CD4-positive, alpha-beta T cell (primary cell): ENCODE measurements at regions not wholly inside any gene's neighbourhood (a gene's known extent, or its start where the extent isn't known, plus 50 kb on each side); places are given as distances from the start of the nearest gene placed in this dataset.

Experiments
- ATAC-seq: fragments of 200-7000 bp; cut with Tn5 transposase; one replicate; pipeline ENCODE4 v1.10.0; 2022; ENCODE audit warnings: mild to moderate bottlenecking; ENCODE audit not compliant: poor library complexity
- CTCF ChIA-PET: fragments of 350-600 bp; sonication (Branson Sonifier 250); formaldehyde crosslinking; loops from one replicate; lab custom pipeline; 2021; ENCODE audit warnings: antibody characterized with exemption, inconsistent platforms; lab: Charles Lee
- POLR2A ChIA-PET: fragments of 350-600 bp; sonication (Branson Sonifier 250); formaldehyde crosslinking; loops from one replicate; lab custom pipeline; 2021; ENCODE audit warnings: antibody characterized with exemption, inconsistent platforms; lab: Charles Lee
- DNase-seq, 14 experiments: peaks; one replicate each; pipeline ENCODE4 v3.0.0-alpha.2; 2013 to 2020; ENCODE audit warnings: mixed read lengths in 2 of 14
- H3K27ac ChIP-seq, 2 donors: one replicate each; pipeline versions ENCODE4 v1.5.1 to v1.7.0; 2013; ENCODE audit warnings: low read length in 2 of 2, low read depth in 1 of 2, mild to moderate bottlenecking in 1 of 2
- H3K27me3 ChIP-seq, 2 experiments: 1 replicate in 1 of 2; 2 replicates in 1 of 2; pipeline versions ENCODE4 v1.6.1 to v1.7.0; 2013; ENCODE audit warnings: low read length in 2 of 2, control low read depth in 1 of 2, mild to moderate bottlenecking in 1 of 2, moderate library complexity in 1 of 2; ENCODE audit not compliant: insufficient read depth in 2 of 2, control insufficient read depth in 1 of 2
- H3K36me3 ChIP-seq: one replicate; pipeline ENCODE4 v1.6.1; 2013; ENCODE audit warnings: low read length, control low read depth; ENCODE audit not compliant: insufficient read depth
- H3K4me1 ChIP-seq: one replicate; pipeline ENCODE4 v1.6.1; 2013; ENCODE audit warnings: low read length, control low read depth; ENCODE audit not compliant: insufficient read depth
- H3K4me3 ChIP-seq: one replicate; pipeline ENCODE4 v1.5.1; 2013; ENCODE audit warnings: mild to moderate bottlenecking, low read length, moderate library complexity
- H3K9me3 ChIP-seq, 2 experiments: 1 replicate in 1 of 2; 2 replicates in 1 of 2; pipeline versions ENCODE4 v1.6.1 to v1.7.0; 2013; ENCODE audit warnings: low read length in 2 of 2, mild to moderate bottlenecking in 2 of 2, control low read depth in 1 of 2, moderate library complexity in 1 of 2; ENCODE audit not compliant: control insufficient read depth in 1 of 2, insufficient read depth in 1 of 2
- H3K27ac Mint-ChIP-seq: one replicate; pipeline ENCODE4 v1.8.0; 2020; ENCODE audit warnings: mixed read lengths
- H3K27me3 Mint-ChIP-seq: one replicate; pipeline ENCODE4 v1.8.0; 2021; ENCODE audit warnings: mixed read lengths
- H3K36me3 Mint-ChIP-seq: one replicate; pipeline ENCODE4 v1.8.0; 2021; ENCODE audit warnings: low read depth, mixed read lengths
- H3K4me1 Mint-ChIP-seq: one replicate; pipeline ENCODE4 v1.8.0; 2021; ENCODE audit warnings: low read depth, mixed read lengths
- H3K4me3 Mint-ChIP-seq: one replicate; pipeline ENCODE4 v1.8.0; 2020; ENCODE audit warnings: mild to moderate bottlenecking, mixed read lengths
- H3K9me3 Mint-ChIP-seq: one replicate; pipeline ENCODE4 v1.8.0; 2020; ENCODE audit warnings: mixed read lengths
- intact Hi-C, 2 experiments: fragments of 100-400 bp; cut with DNase I in 1 of 2; cut with micrococcal nuclease in 1 of 2; formaldehyde crosslinking; loops; one replicate each; pipeline versions ENCODE4 v1.15.1 to v1.9.0; 2023 to 2025; cut with DNase I, micrococcal nuclease
- TF ChIP-seq, protein P1 (sequence below): fragments of 200-600 bp; IDR thresholded peaks from one replicate; pipeline ENCODE4 v1.8.0; 2022; ENCODE audit warnings: antibody characterized with exemption, mild to moderate bottlenecking

DNA sequence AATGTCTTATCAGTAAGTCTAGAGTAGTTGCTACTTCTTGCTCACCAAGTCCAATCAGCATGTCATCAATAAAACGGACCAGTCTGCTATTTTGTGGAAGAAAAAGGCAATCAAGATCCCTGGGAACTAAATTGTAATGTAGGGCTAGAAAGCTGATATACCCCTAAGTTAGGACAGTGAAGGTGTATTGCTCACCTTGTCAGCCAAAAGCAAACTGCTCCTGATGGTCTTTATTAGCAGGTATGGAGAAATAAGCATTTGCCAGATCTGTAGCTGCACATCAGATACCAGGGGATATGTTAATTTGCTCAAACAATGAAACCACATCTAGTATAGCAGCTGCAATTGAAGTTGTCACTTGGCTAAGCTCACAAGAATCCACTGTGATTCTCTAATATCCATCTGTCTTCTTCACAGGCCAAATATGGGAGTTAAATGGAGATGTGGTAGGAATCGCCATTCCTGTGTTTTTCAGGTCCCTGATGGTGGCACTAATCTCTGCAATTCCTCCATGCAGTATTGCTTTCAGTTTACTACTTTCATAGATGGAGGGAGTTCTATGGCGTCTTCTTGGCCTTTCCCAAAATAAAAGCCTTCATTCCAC is 75.0 kb downstream of the TMEM237 start:
- Mint-ChIP-seq H3K4me3 (no peak overlapping the region), H3K27ac (no peak overlapping the region), H3K9me3 (peaks cover 6% of the 10 kb centered on the region), H3K36me3 (no peaks in the 10 kb centered on the region), H3K4me1 (no peaks in the 10 kb centered on the region), H3K27me3 (no peaks in the 10 kb centered on the region)
- Histone ChIP-seq H3K27ac (no peak overlapping the region), H3K9me3 (no peaks in the 10 kb centered on the region), H3K27me3 (no peaks in the 10 kb centered on the region), H3K36me3 (no peaks in the 10 kb centered on the region), H3K4me3 (no peak overlapping the region), H3K4me1 (no peaks in the 10 kb centered on the region)
- DNase-seq (no peak), ATAC-seq (no peak)
- CTCF ChIA-PET, result no interaction called here
- POLR2A ChIA-PET, result no interaction called here
- intact Hi-C loops, result no loop called here
- TF ChIP-seq, protein P1, sequence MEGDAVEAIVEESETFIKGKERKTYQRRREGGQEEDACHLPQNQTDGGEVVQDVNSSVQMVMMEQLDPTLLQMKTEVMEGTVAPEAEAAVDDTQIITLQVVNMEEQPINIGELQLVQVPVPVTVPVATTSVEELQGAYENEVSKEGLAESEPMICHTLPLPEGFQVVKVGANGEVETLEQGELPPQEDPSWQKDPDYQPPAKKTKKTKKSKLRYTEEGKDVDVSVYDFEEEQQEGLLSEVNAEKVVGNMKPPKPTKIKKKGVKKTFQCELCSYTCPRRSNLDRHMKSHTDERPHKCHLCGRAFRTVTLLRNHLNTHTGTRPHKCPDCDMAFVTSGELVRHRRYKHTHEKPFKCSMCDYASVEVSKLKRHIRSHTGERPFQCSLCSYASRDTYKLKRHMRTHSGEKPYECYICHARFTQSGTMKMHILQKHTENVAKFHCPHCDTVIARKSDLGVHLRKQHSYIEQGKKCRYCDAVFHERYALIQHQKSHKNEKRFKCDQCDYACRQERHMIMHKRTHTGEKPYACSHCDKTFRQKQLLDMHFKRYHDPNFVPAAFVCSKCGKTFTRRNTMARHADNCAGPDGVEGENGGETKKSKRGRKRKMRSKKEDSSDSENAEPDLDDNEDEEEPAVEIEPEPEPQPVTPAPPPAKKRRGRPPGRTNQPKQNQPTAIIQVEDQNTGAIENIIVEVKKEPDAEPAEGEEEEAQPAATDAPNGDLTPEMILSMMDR, result no peak

DNA sequence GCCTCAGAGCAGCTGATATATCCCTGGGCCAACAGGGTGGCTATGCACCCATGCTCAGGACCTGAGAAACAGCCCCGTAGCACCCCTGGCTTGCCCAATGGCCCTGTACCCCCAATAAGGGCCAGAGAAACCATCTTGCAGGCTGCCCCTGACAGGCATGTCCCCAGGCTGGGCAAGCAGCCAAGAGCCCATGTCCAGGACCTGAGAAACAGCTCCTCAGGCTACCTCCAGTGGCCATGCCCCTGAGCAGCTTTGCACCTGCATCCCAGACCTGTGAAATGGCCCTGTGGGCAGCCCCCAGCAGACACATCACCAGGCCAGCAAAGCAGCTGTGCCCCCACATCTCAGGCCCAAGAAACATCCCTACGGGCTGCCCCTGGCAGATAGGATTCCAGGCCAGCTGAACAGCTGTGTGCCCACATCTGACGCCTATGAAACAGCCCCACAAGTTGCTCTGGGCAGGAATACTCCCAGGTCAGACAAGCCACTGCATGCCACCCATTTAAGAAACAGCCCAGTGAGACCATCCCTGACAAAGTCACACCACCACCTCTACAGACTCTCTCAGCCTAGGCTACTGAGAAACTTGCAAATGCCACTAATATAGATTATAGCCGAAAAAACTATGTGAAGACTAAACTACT is 84.1 kb downstream of the TMEM237 start:
- Histone ChIP-seq H3K27ac (no peak overlapping the region), H3K4me1 (no peaks in the 10 kb centered on the region), H3K9me3 (no peaks in the 10 kb centered on the region), H3K4me3 (no peak overlapping the region), H3K36me3 (no peaks in the 10 kb centered on the region), H3K27me3 (no peaks in the 10 kb centered on the region)
- no peaks in the 10 kb centered on the region for H3K9me3 Mint-ChIP-seq
- no peaks in the 10 kb centered on the region for H3K4me1 Mint-ChIP-seq
- no peak for ATAC-seq
- POLR2A ChIA-PET, result no interaction called here
- no peak overlapping the region for H3K27ac Mint-ChIP-seq
- intact Hi-C loops, result no loop called here
- TF ChIP-seq, protein P1, result no peak
- no peaks in the 10 kb centered on the region for H3K36me3 Mint-ChIP-seq
- CTCF ChIA-PET, result no interaction called here
- no peaks in the 10 kb centered on the region for H3K27me3 Mint-ChIP-seq
- H3K4me3 Mint-ChIP-seq, result no peak overlapping the region
- DNase-seq, result no peak

DNA sequence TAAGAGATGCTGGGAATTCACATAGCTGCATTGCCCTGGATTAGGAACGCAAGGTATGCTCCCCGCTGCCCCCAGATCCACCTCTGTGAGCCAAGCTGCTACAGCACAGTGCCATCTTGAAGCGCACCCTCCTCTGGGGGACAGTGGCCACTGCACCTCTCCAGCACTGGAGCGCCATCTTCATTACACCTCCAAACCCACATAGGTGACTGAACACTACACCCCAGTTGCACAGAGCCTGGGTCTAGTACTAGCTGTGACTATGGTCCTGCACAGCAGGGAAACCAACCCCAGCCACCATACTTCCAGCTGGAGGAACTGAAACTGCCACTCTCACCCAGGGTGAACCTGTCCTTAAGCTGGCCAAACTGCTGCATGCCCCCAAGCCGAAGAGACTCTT is 84.6 kb downstream of the TMEM237 start:
- Mint-ChIP-seq H3K9me3 (no peaks in the 10 kb centered on the region), H3K27ac (no peak overlapping the region), H3K4me3 (no peak overlapping the region), H3K36me3 (no peaks in the 10 kb centered on the region), H3K4me1 (no peaks in the 10 kb centered on the region), H3K27me3 (no peaks in the 10 kb centered on the region)
- Histone ChIP-seq H3K4me1 (no peaks in the 10 kb centered on the region), H3K27me3 (no peaks in the 10 kb centered on the region), H3K9me3 (no peaks in the 10 kb centered on the region), H3K36me3 (no peaks in the 10 kb centered on the region), H3K4me3 (no peak overlapping the region), H3K27ac (no peak overlapping the region)
- intact Hi-C loops, result no loop called here
- DNase-seq (no peak), ATAC-seq (no peak)
- ChIA-PET CTCF (no interaction called here), POLR2A (no interaction called here)
- TF ChIP-seq, protein P1, result no peak
